PC-3 (cell line): ENCODE measurements at regions not wholly inside any gene's neighbourhood (a gene's known extent, or its start where the extent isn't known, plus 50 kb on each side); places are given as distances from the start of the nearest gene placed in this dataset.

Experiments
- ATAC-seq: fragments of 200-7000 bp; cut with Tn5 transposase; 2 replicates; pipeline ENCODE4 v1.9.1; 2020; ENCODE audit warnings: mild to moderate bottlenecking, moderate library complexity
- BruUV-seq: library from RNA; stranded (reverse); fragments of 400-500 nt; replicated peaks from 2 replicates; lab custom pipeline; 2021; lab: Mats Ljungman, UMichigan
- CTCF ChIA-PET: fragments of 300-600 bp; sonication (Branson Sonifier 250); formaldehyde crosslinking; loops from one replicate; lab custom pipeline; 2022; ENCODE audit warnings: antibody characterized with exemption; lab: Charles Lee
- POLR2A ChIA-PET: fragments of 300-600 bp; sonication (Branson Sonifier 250); formaldehyde crosslinking; loops from one replicate; lab custom pipeline; 2022; ENCODE audit warnings: antibody characterized with exemption; ENCODE audit not compliant: unreplicated experiment; lab: Charles Lee
- DNase-seq: peaks from one replicate; pipeline ENCODE4 v3.0.0-alpha.2; 2015
- H2AFZ ChIP-seq: fragments of 300-600 bp; sonication (generic); 2 replicates; pipeline ENCODE4 v1.6.0; 2016; ENCODE audit warnings: antibody characterized with exemption, low read length
- H3F3A ChIP-seq: fragments of 300-600 bp; sonication (generic); one replicate; pipeline ENCODE4 v1.6.0; 2017; ENCODE audit warnings: antibody characterized with exemption, low read length, control low read depth, mild to moderate bottlenecking; ENCODE audit not compliant: unreplicated experiment
- H3K27ac ChIP-seq: fragments of 300-600 bp; sonication (generic); 2 replicates; pipeline ENCODE4 v1.5.1; 2016; ENCODE audit warnings: mild to moderate bottlenecking, low read length
- H3K27me3 ChIP-seq: fragments of 300-600 bp; sonication (generic); 2 replicates; pipeline ENCODE4 v1.6.1; 2016; ENCODE audit warnings: low read length, mixed read lengths
- H3K36me3 ChIP-seq: fragments of 300-600 bp; sonication (generic); 2 replicates; pipeline ENCODE4 v1.6.1; 2016; ENCODE audit warnings: low read depth, mixed run types, low read length, mixed read lengths
- H3K4me1 ChIP-seq: fragments of 300-600 bp; sonication (generic); 2 replicates; pipeline ENCODE4 v1.5.1; 2016; ENCODE audit warnings: low read length; ENCODE audit not compliant: insufficient read depth
- H3K4me2 ChIP-seq: fragments of 300-600 bp; sonication (generic); 2 replicates; pipeline ENCODE4 v1.6.0; 2016; ENCODE audit warnings: low read length
- H3K4me3 ChIP-seq: fragments of 300-600 bp; sonication (generic); 2 replicates; pipeline ENCODE4 v1.5.1; 2016; ENCODE audit warnings: mild to moderate bottlenecking, low read length, mixed read lengths
- H3K79me2 ChIP-seq: fragments of 300-600 bp; sonication (generic); 2 replicates; pipeline ENCODE4 v1.6.1; 2017; ENCODE audit warnings: low read length, mixed read lengths
- H3K9ac ChIP-seq: fragments of 300-600 bp; sonication (generic); 2 replicates; pipeline ENCODE4 v1.6.0; 2016; ENCODE audit warnings: mild to moderate bottlenecking, low read length
- H3K9me2 ChIP-seq: fragments of 300-600 bp; sonication (generic); replicated peaks from 2 replicates; pipeline ENCODE4 v1.6.1; 2016; ENCODE audit warnings: mixed run types, low read length, mixed read lengths
- H3K9me3 ChIP-seq: fragments of 300-600 bp; sonication (generic); 2 replicates; pipeline ENCODE4 v1.6.1; 2016; ENCODE audit warnings: low read length, mixed read lengths
- H4K20me1 ChIP-seq: fragments of 300-600 bp; sonication (generic); 2 replicates; pipeline ENCODE4 v1.6.1; 2016; ENCODE audit warnings: low read length, mixed read lengths
- CTCF ChIP-seq: fragments of 300-600 bp; sonication (generic); conservative IDR thresholded peaks from 2 replicates; pipeline ENCODE4 v1.5.1; 2017; ENCODE audit warnings: antibody characterized with exemption, low read depth, mild to moderate bottlenecking, low read length
- EZH2 ChIP-seq: fragments of 300-600 bp; sonication (generic); IDR thresholded peaks from one replicate; pipeline ENCODE4 v1.6.1; 2017; ENCODE audit warnings: antibody characterized with exemption, mild to moderate bottlenecking, low read length; ENCODE audit not compliant: unreplicated experiment
- EZH2phosphoT487 ChIP-seq: fragments of 300-600 bp; sonication (generic); IDR thresholded peaks from 2 replicates; pipeline ENCODE4 v1.6.1; 2018; ENCODE audit warnings: mild to moderate bottlenecking, antibody characterized with exemption, low read length, borderline replicate concordance
- intact Hi-C: fragments of 100-400 bp; cut with micrococcal nuclease; formaldehyde crosslinking; loops from 2 replicates; pipeline ENCODE4 v1.9.0; 2023

DNA sequence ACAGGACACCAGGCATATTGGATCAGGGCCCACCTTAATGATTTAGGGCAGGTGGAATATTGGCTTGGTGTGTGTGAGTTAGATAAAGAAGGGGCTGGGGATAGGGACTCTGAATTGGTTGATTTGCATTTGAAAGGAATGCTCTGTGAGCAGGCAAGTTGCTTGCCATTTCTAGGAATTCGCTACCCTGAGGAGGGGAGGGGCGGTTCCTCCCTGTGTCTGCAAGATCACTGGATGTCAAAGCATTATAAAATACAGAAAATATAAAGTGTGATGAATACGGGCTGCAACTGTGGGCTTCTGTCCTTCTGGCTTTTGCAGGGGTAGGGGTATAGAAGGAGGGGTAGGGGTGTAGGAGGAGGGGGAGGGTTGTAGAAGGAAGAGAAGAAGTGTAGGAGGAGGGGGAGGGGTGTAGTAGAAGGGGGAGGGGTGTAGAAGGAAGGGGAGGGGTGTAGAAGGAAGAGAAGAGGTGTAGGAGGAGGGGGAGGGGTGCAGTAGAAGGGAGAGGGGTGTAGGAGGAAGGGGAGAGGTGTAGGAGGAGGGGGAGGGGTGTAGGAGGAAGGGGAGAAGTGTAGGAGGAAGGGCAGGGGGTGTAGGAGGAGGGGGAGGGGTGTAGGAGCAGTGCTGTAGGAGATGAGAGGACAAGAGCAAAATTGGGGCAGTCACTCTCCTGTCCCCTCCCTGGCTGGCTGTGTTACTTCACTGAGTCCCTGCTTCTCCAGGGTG, 238.0 kb upstream of the COPS8 start:
- no TSS peak for BruUV-seq
- no peak overlapping the region for H3K27ac ChIP-seq
- intact Hi-C loops = no loop called here
- ATAC-seq (no peak), DNase-seq (no peak)
- no peak overlapping the region for H3K4me2 ChIP-seq
- no peaks in the 10 kb centered on the region for H3K9me3 ChIP-seq
- ChIA-PET CTCF (no interaction called here), POLR2A (no interaction called here)
- H2AFZ ChIP-seq = no peak overlapping the region
- H3K9ac ChIP-seq = no peak overlapping the region
- H3K36me3 ChIP-seq = no peaks in the 10 kb centered on the region
- no peaks in the 10 kb centered on the region for H4K20me1 ChIP-seq
- H3K4me3 ChIP-seq = no peak overlapping the region
- no peak for TF ChIP-seq CTCF
- no peak for TF ChIP-seq EZH2
- no peak for TF ChIP-seq EZH2phosphoT487
- no peaks in the 10 kb centered on the region for H3K9me2 ChIP-seq
- no peaks in the 10 kb centered on the region for H3K79me2 ChIP-seq
- H3F3A ChIP-seq = no peaks in the 10 kb centered on the region
- no peaks in the 10 kb centered on the region for H3K4me1 ChIP-seq
- H3K27me3 ChIP-seq = no peaks in the 10 kb centered on the region

DNA sequence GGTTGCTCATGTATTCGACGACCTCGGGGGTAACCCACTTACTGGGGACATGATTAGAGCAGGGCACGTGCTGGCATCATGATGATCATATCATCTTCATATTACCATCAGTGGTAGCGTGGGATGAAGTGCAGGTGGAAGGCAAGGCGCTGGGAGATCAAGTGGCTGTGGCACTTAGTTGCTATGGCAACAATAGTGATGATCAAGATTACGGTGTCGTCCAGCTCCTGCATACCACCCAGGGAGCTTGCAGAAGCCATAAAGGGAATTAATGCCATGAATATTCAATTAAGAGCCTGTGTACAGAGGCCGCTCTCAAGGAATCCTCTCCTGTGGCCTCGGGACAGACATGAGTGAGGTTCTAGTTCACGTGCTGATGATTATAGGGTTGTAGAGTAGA, 237.2 kb upstream of the COPS8 start:
- Histone ChIP-seq H3F3A (no peaks in the 10 kb centered on the region), H3K4me1 (no peaks in the 10 kb centered on the region), H3K4me2 (no peak overlapping the region), H3K36me3 (no peaks in the 10 kb centered on the region), H3K27me3 (no peaks in the 10 kb centered on the region), H3K9me2 (no peaks in the 10 kb centered on the region), H4K20me1 (no peaks in the 10 kb centered on the region), H3K27ac (no peak overlapping the region), H3K9me3 (no peaks in the 10 kb centered on the region), H3K9ac (no peak overlapping the region), H3K79me2 (no peaks in the 10 kb centered on the region), H2AFZ (no peak overlapping the region), H3K4me3 (no peak overlapping the region)
- BruUV-seq = no TSS peak
- ChIA-PET POLR2A (no interaction called here), CTCF (no interaction called here)
- DNase-seq = no peak
- TF ChIP-seq CTCF (no peak), EZH2 (no peak), EZH2phosphoT487 (no peak)
- ATAC-seq = no peak
- intact Hi-C loops = no loop called here

- Histone ChIP-seq H4K20me1 (no peaks in the 10 kb centered on the region), H3K36me3 (no peaks in the 10 kb centered on the region), H2AFZ (no peak overlapping the region), H3K79me2 (no peaks in the 10 kb centered on the region), H3K9me2 (no peaks in the 10 kb centered on the region), H3K4me2 (no peak overlapping the region), H3K9ac (no peak overlapping the region), H3K4me1 (no peaks in the 10 kb centered on the region), H3K9me3 (no peaks in the 10 kb centered on the region), H3K27me3 (no peaks in the 10 kb centered on the region), H3F3A (no peaks in the 10 kb centered on the region), H3K4me3 (no peak overlapping the region), H3K27ac (no peak overlapping the region)
- intact Hi-C loops = no loop called here
- DNase-seq = no peak
- no TSS peak for BruUV-seq
- POLR2A ChIA-PET = interaction anchor here (0.6 kb wide), 1 partner anchor 96 kb away, joined by 36 read pairs; no protein-coding TSS in a partner anchor
- CTCF ChIA-PET = no interaction called here
- ATAC-seq = no peak
- TF ChIP-seq CTCF = no peak
- no peak for TF ChIP-seq EZH2
- no peak for TF ChIP-seq EZH2phosphoT487
These were observed 236.2 kb upstream of the COPS8 start for GRCh38 chr2:236849508-236849907.
